ENCODE measurements at regions not wholly inside any gene's neighbourhood (a gene's known extent, or its start where the extent isn't known, plus 50 kb on each side); places are given as distances from the start of the nearest gene placed in this dataset.

GRCh38 chr1:70517444-70517843, 106.4 kb downstream of the CTH start:
- peak; percentile 78 for ATAC-seq
- intact Hi-C loops (cut with micrococcal nuclease; ENCODE audit: unreplicated experiment): no loop called here
- no peak for TF ChIP-seq SMAD5 (IDR thresholded peaks at IDR 0.05; ENCODE audit: low read depth)
- no peak for TF ChIP-seq CUX1 (IDR thresholded peaks at IDR 0.05; ENCODE audit: insufficient replicate concordance, low read depth, low read length)
- TF ChIP-seq TAF1 (IDR thresholded peaks at IDR 0.05; ENCODE audit: borderline replicate concordance, low read depth, low read length): no peak
- TF ChIP-seq IKZF2 (IDR thresholded peaks at IDR 0.05): no peak
- no peak for TF ChIP-seq HCFC1 (IDR thresholded peaks at IDR 0.05; ENCODE audit: low read length)
- no peak for TF ChIP-seq ZSCAN29 (IDR thresholded peaks at IDR 0.05)
- no peak for TF ChIP-seq YBX1 (IDR thresholded peaks at IDR 0.05)
- TF ChIP-seq STAT1 (conservative IDR thresholded peaks at IDR 0.05): no peak
- no peak for TF ChIP-seq FOS (IDR thresholded peaks at IDR 0.05; ENCODE audit: borderline replicate concordance, extremely low read depth, insufficient read length)
- TF ChIP-seq, protein P1, sequence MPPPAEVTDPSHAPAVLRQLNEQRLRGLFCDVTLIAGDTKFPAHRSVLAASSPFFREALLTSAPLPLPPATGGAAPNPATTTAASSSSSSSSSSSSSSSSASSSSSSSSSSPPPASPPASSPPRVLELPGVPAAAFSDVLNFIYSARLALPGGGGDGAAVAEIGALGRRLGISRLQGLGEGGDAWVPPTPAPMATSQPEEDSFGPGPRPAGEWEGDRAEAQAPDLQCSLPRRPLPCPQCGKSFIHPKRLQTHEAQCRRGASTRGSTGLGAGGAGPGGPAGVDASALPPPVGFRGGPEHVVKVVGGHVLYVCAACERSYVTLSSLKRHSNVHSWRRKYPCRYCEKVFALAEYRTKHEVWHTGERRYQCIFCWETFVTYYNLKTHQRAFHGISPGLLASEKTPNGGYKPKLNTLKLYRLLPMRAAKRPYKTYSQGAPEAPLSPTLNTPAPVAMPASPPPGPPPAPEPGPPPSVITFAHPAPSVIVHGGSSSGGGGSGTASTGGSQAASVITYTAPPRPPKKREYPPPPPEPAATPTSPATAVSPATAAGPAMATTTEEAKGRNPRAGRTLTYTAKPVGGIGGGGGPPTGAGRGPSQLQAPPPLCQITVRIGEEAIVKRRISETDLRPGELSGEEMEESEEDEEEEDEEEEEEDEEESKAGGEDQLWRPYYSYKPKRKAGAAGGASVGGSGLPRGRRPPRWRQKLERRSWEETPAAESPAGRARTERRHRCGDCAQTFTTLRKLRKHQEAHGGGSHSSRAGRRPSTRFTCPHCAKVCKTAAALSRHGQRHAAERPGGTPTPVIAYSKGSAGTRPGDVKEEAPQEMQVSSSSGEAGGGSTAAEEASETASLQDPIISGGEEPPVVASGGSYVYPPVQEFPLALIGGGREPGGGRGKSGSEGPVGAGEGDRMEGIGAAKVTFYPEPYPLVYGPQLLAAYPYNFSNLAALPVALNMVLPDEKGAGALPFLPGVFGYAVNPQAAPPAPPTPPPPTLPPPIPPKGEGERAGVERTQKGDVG (CRISPR knock-in tag; IDR thresholded peaks at IDR 0.05): no peak
- TF ChIP-seq CREB1 (IDR thresholded peaks at IDR 0.05; ENCODE audit: low read depth): no peak
- no peak for TF ChIP-seq SPI1 (IDR thresholded peaks at IDR 0.05; ENCODE audit: borderline replicate concordance, insufficient read depth, low read depth, low read length)
- TF ChIP-seq ZNF24 (IDR thresholded peaks at IDR 0.05): no peak
- TF ChIP-seq ZBED1 (IDR thresholded peaks at IDR 0.05; ENCODE audit: borderline replicate concordance): no peak
- TF ChIP-seq, protein P2, sequence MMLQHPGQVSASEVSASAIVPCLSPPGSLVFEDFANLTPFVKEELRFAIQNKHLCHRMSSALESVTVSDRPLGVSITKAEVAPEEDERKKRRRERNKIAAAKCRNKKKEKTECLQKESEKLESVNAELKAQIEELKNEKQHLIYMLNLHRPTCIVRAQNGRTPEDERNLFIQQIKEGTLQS (IDR thresholded peaks at IDR 0.05; ENCODE audit: borderline replicate concordance, extremely low read depth, low read depth, low read length): no peak

More at GRCh38 chr1:70517444-70517843, 106.4 kb downstream of the CTH start:
- no peaks in the 10 kb centered on the region for H3K79me2 ChIP-seq (ENCODE audit: control insufficient read depth, insufficient read depth, low read length)
- DNase-seq (ENCODE audit: low read depth, low spot score): no peak
- 0 out of 2 replicates have a peak overlapping the region, but pooled peaks have one; percentile 5 for H3K4me2 ChIP-seq (ENCODE audit: control insufficient read depth, insufficient read depth)
- ChIA-PET RAD21 (ENCODE audit: unreplicated experiment) (no interaction called here), CTCF (interaction anchor here (0.8 to 1.2 kb wide), 3 partner anchors 9 to 384 kb away, joined by 4 read pairs; no protein-coding TSS in a partner anchor), POLR2A (no interaction called here), SMC1A (ENCODE audit: uncharacterized antibody, unreplicated experiment) (interaction anchor here (0.9 to 1.0 kb wide), 2 partner anchors 12 to 131 kb away, joined by 3 read pairs; no protein-coding TSS in a partner anchor)
- H3K4me1 ChIP-seq (ENCODE audit: control insufficient read depth, insufficient read depth, low read length): no peaks in the 10 kb centered on the region
- H3K27ac ChIP-seq (ENCODE audit: control insufficient read depth, insufficient read depth): no peak overlapping the region
- WGBS (ENCODE audit: insufficient coverage, insufficient replicate concordance, low lambda C conversion rate, missing lambda C conversion rate): 7% methylated on average over 2 of the region's 2 CpGs
- no peaks in the 10 kb centered on the region for H3K9me3 ChIP-seq (replicated peaks; ENCODE audit: control insufficient read depth, insufficient read depth, low read length)
- FAIRE-seq: peak; percentile 84
- no peaks in the 10 kb centered on the region for H4K20me1 ChIP-seq (ENCODE audit: control insufficient read depth, insufficient read depth)
- peak overlapping the region; percentile 2 for H2AFZ ChIP-seq (ENCODE audit: control insufficient read depth, low read depth, low read length)
- BruUV-seq (replicated peaks): no TSS peak
- no peak overlapping the region for H3K4me3 ChIP-seq
- no peak overlapping the region for H3K9ac ChIP-seq (ENCODE audit: control insufficient read depth, insufficient read depth, low read length)
- in situ Hi-C loops (cut with MboI): no loop called here
- H3K27me3 ChIP-seq (replicated peaks in 1 of 2; ENCODE audit: control insufficient read depth in 2 of 2, insufficient read depth in 2 of 2, low read length in 1 of 2): no peaks in the 10 kb centered on the region
- H3K36me3 ChIP-seq (ENCODE audit: control insufficient read depth in 2 of 2, insufficient read depth in 2 of 2, low read length in 1 of 2): no peaks in the 10 kb centered on the region

All from GM12878 (cell line).